DMS79 treated with DMSO at 0.1 percent for 48 hours (cell line): ENCODE measurements at regions not wholly inside any gene's neighbourhood (a gene's known extent, or its start where the extent isn't known, plus 50 kb on each side); places are given as distances from the start of the nearest gene placed in this dataset.

Experiments used
- DNase-seq: peaks from one replicate; lab custom pipeline; 2025; lab: John Stamatoyannopoulos, UW

DNA sequence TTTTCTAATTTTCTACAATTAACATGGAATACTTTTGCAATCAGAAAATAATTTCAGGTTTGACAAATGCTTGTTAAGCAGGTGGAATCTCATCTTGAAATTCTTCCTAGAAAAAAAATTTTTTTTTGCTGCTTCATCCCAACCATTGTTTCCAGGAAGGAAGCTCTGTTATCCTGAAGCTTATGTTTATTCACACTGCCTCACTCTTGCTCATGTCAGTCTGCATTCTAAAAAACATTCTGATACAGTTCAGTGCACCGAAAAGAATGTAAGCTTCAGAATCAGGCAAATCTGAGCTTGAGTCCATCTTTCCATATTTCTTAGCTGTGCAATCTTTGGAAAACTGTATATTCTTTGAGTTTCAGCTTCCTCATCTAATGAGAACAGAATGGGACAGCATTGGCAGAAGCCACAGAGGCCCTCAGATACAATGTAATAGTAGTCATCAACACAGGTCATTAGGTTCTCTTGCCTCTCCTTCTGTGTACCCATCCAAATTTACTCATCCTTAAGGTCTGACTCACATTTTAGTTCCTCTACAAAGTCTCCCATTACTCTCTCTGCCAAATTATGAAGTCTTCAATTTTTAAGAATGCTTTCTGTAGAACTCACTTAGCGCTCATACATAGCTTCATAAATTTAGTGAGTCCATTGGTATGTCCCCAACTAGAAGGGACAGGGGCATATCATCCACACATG lies 881.8 kb upstream of the NR2F2 start:
- no peak for DNase-seq

DNA sequence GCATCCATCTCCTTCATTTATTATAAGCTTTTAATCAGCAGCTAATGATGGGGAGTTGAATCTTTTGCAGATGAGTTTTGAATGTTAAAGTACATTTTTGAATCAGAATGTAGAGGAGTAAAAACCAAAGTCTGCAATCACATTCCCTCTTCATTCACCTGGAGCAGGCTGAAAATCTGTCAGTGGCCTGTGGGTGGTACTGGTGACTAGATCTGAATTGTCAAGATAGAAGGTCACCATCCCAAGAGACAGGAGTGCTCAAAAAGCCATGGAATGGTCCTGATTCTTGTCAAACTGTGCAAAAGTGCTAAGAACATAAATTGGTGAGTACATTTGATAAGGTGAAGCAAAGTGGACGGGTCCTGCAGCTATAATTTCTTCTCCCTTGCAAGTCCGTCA lies 881.3 kb upstream of the NR2F2 start:
- DNase-seq: no peak

DNA sequence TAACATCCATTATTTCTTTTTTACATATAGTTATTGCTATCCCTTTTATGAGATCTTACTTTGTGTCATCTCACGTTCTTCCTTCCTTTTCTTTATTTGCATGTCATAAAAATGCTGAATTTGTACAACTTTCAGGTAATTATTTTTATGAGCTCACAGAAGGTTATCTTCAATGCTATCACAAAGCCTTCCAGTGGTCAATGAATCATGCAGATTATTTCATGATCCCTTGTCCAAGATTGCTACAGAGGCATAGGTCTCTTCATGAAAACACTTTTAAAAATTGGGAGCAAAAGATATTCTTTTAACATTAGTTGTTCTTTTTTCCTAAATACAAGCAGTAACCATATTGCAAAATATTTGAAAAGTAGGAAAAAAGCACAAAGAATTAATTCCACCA lies 880.1 kb upstream of the NR2F2 start:
- no peak for DNase-seq

DNA sequence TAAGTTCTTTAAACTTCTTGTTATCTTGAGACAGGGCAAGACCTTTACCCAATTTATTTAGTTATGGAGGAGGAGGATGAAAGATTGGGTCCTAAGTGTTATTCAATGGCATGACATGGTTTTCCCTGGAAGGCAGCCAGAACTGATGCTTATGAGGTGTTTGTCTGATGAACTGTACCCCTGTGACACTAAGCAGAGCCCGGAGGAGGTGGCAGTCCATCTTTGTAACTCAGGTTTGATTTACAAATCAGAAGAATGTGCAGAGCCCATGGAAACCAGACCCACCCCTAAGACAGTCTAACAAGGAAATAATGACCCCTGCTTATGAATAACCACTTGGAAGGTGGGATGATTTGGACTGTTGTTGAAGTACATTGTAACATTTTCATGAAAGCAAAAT lies 878.6 kb upstream of the NR2F2 start:
- no peak for DNase-seq

DNA sequence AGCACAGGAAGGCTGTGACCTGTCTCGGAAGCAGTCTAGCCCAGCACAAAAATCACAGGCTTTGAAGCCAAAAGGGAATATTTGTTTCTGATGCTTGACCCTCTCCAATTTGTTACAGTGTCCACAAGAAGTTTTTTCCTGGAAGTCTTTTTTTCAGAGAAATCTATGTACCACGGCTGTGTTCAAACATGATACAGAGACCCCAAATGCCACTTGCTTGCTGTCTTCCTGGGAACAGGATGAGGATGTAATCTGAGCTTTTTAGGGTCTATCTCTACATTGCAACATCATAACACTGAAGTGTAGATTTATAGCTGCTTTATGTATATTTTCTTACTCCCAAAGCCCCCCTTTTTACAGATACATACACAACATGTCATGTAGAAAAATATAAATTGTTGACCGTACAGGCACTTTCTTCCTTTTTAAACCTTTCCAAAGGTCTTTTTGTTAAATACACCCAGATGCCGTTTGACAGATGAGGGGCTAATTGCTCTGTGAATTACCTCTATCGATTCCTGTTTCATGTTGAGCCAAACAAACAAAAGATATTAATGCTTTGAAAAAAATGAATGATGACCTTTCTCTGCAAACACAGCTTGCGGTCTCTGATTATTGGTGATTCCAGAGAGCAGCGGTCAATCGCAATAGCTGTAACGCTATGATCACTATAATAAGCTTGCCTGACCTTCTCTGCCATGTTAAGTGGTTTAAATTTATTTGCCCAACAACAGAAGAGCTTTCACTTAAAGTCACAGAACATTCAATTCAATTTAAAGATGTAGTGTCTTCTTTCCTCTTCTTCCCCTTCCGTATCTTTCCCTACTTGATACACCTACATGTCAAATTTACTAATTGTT lies 875.9 kb upstream of the NR2F2 start:
- DNase-seq: no peak

DNA sequence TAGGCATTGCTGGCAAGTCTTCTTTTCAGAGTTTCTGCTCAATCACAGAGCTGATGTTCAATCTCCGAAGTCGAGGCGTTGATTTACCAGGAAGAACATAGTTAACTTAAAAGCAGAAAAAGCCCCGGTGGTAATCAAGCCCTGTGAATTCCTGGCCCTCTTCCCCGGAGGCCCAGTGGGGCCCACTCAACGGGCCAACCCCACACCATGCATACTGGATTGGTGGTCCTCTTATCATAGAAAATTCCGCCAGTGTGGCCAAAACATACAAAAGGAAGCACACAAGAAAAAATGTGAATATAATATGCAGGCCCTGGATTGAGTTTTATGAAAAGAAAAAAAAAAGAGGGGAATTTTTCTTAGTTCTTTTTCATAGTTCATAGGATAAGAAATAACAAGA lies 873.0 kb upstream of the NR2F2 start:
- DNase-seq: no peak

DNA sequence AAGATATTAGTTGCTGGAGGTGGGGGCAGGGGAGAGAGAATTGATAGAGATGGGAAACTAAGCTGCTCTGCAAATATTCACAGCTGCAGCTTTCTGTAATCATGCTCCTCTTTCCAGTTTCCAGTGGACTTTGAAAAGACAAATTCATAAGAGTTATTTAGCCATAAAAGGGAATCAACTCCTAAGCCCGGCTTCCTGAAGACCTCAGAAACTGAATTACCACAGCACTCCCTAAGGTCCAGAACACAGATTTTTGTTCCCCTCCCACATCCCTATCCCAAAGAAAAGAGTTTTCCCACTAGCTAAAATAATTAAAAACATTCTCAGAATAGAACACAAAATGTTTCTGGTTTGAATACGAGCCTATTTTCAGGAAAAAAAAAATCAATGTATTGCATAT lies 871.8 kb upstream of the NR2F2 start:
- DNase-seq: no peak

DNA sequence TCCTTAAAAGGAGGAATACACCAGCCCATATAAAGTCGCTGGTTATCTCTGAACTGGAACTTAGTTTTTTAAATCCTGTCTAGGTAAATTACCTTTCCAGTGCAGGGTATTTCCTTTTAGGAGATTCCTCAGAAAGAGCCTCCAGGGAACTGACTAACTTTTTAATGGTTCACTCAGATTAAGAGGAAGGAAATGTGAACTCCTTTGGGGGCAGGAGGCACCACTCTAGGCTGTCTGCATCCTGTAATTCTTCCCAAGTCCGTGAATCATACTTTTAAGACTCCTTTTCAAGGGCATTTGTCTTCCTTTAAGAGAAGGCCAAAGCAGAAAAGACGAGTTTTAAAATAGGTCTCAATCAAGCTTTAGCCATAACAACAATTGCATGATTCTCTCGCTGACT lies 871.2 kb upstream of the NR2F2 start:
- DNase-seq: no peak

DNA sequence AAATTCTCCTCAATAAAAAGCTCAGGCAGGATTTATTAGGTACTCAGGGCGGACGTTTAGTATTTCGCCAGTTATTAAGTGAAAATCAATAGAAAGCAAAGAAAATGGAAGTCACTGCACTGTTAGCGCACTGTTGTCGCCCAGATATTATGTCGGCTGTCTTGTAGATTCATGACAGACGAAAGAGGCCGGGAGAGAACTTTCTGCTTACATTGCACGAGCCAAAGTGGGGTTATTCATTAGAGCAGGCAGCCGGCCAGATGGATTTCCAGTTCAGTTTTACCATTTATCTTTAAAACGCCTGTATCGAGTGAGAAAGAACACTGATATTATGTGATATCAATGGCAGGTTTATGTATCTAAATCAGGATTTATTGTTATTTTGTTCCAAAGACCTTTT lies 866.0 kb upstream of the NR2F2 start:
- no peak for DNase-seq

DNA sequence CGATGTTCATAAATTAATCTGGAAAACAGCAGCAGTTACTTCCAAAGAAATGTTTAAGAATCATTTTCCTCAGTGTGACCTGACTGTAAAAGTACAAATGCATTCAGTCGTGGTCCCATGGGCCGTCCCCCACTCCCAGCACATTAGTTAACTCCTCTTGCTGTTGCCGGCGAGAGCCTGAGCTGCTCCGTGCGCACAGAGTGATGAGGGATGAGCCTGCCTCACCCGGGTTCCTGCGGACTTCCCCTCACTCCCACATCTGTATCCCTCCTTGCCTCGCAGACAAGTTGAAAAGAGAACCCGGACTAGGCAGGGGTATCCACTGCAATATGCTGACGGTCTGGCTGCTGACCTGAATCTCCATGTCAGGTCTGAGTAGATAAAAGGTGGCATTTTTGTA lies 861.7 kb upstream of the NR2F2 start:
- no peak for DNase-seq

DNA sequence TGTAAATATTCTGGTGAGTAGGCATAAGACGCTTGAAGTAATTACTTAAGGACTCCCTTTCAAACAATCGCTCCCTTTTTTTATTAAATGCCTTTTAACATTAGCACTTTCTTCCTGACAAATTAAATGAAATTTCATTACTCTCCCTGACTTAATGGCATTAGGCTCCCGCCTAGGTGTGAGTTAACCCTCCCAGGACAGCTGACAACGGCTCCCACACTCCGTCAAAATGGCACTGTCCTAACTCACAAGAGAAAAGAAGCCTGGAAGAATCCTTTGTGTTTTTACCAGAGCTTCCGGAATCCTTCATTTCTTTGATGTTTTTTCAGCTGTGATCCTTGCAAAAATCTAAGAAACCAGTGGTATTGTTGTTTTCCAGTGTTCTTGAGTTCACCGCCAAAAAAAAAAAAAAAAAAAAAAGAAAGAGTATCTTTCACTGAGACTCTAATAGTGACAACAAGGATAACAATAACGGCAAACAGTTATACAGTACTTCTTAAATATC lies 861.0 kb upstream of the NR2F2 start:
- DNase-seq: no peak

DNA sequence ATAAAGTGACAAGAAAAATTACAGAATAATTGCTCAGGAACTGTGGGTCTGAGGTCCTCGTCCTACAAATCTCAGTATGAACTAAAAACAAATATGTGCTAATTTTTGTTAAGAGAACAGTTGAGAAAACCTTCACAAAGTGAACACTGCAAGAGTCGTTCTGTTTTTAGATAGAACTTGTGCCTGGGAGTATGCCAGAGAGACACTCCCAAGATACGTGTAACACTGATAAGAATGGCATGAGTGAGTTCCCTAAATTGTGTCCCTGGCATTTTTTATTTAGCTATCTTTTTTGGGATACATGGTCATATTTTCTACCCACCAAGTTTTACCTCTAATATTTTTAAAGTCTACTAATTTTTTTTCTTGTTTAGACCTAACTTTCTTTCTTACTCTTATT lies 860.0 kb upstream of the NR2F2 start:
- no peak for DNase-seq

DNA sequence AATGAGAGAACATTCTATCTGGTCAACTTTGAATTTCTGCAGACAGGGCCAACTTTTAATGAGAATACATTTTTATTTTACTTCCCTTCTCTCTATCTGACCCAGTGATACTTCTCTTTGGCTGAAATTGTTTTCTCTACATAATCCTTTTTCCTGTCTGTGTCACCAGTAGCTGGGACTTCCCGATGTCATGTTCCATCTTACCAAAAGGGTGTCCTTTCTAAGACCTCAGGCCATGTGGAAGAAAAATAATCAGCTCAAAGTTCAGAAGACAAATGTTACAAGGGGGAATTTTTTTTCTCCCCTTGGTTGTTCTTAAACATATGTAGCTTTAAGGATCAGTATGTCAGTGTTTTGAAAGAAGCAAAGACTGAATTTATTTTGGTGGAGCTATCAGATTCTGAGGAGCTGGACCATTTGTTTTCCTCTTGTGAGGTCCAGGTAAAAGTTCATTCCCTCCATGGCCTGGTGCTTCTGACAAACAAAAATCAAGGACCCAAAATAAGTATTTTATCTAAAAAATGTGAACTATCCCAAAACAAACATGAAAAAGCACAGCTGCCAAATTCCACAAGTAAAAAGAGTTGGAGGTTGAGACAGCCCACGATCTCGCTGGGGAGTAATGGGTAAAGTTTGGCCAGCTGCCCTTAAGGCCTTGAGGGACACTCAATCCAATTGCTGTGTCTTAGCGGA lies 859.4 kb upstream of the NR2F2 start:
- DNase-seq: no peak

DNA sequence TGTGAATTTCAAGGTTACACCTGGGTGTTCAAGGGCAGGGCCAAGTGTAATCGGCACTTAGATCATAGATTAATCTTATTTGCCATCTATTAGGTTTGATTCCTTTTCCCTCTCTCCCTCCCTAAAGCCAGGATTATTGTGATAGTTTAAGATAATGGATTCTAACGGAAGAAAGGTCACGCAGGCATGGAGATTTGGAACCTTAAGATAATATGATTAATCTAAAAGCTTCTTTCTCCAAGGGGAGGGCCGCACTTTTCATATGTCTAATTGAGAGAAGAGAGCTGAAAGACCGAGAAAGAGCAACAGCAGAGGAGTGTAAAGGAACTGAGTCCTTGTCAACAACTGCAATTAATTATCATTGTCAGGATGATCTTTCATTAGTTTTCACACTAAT lies 858.8 kb upstream of the NR2F2 start:
- no peak for DNase-seq

DNA sequence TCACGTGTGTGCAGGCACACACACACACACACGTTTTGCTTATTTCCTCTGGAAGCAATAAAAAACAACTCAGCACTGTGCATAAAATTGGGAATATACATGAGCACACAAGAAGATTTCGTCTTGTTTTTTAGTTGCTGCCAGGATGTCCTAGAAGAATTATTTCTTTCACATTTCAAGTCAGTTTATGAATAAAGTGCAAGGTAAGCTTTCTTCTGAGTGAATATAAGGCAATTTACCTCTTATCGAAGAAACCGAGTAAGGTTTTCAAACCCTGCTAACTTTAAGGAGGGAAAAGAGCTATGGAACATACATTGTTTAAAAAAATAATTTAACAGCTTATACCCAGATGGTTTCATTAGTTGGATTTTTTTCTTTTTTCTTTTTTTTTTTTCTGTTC lies 855.4 kb upstream of the NR2F2 start:
- DNase-seq: no peak

DNA sequence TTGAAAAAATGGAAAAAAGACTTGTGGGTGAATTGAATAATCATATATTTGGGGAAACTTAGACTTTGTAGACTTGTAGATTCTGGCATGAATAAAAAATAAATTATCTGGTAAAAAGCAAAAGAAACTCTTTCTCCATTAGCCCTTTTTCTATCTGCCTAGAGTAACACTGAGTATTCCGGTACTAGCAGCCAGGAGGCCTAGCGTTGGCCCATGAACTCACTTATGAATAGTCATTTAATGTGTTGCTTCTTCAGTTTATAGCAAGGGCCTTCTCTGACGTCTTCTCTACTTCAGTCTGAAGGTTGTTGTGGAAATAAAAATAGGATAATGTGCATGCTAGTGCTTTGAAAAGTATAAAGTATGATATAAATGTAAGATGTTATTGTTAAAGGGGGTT lies 851.2 kb upstream of the NR2F2 start:
- no peak for DNase-seq

DNA sequence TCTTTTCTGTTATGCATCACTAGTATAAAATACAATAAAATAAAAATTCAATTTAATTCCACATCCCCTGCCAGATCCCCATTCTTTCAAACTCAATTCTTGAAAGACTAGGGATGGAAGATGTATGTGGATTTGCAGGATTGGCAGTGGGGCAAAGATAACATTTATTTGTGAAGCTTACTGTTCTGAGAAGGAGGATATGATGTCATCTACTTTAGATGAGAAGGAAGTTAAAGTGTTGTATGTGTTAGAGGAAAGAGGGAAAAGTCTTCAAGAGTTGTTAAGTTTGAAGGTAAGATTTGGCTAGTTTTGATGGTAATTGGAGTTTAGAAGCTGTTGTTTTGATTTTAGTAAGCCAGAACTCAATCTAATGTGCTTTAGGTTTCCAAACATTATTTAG lies 845.1 kb upstream of the NR2F2 start:
- DNase-seq: no peak

DNA sequence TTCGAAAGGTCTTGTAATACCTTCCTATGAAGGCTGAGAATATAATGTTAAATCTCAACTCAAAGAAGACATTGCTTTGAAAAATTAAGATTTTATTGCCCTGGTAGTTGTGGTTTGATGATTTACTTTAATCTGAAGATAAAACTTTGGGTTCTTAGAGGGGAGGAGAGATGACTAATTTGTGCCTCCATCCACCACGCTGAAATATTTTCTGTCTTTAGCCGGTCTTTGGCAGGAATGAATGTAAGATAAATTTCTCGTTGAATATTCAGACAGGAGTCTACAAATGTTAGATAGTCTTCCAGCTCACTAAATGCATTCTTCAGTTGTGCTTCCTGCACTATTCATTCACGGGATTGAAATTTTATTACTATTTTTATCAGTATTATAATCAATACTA lies 844.3 kb upstream of the NR2F2 start:
- DNase-seq: no peak

DNA sequence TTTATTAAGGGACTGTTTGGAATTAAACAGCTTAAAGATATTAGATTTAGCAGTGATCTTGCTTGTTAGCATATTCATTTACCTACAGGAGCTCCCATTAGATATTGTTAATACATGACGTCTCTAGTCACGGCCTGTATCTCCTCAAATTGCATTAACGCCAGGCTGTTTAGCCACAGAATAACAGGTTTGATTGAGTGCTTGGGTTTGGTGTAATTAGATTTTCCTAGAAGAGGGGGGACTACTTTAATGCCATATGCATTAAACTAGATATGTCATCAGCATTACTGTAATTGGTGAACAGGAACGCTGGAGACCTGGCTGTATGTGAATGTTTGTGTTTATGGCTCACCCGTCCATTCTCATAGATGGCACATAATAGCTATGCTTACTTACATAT lies 841.4 kb upstream of the NR2F2 start:
- DNase-seq: no peak

DNA sequence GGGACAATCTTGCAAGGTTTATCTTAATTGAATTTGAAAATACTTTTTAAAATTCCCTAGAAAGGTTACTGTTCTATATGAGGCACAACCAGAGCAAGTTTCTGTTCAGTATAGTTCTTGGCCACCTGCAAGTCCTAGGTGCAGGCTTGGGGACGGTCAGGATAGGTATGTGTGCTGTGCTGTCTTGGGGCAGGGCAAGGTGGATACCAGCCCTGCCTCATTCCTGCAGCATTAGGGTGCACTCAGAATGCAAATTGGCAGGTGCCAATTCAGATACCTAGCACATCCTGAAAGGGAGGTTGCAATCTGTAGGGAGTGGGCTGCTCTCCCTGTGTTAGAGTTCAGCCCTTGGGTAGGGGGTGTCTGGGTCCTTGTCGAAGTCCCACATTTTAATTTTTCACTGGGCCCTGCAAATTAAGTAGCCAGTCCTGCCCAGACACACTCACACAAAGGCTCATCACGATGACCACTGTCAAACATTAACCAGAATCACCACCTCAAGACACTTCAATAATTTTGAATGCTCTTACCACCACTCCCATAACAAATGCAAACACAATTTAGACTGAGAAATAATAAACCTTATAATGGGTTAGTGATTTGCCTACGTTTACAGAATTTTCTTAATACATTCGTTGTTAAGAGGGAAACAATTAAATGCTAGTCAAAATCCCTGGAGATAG lies 838.0 kb upstream of the NR2F2 start:
- DNase-seq: no peak

DNA sequence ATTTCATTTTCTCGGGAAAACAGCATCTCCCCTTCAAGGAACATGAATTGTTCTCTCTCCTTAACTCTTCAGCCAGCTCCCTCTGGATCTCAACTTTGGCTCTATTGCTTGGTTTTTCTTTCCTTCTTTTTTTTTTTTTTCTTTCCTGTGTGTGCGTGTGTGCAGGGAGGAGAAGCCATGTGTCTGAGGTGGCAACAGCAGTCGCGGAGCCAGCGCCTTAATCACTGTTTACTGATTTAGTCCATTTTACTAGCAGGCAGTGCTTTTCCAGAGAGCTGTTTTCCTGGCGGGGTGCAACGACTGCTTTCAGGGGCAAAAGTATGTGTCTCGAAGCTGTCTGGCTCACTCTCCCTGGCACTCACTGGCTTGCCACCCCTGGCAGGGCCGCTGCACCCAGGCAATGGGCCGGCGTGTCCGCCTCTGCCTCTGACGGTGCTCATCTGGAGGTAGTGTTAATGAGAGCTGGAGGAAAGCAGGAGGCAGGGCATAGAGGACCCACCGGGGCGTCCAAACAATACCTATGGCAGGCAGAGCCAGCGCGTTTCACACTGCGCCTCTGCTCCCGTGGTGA lies 835.4 kb upstream of the NR2F2 start:
- no peak for DNase-seq

DNA sequence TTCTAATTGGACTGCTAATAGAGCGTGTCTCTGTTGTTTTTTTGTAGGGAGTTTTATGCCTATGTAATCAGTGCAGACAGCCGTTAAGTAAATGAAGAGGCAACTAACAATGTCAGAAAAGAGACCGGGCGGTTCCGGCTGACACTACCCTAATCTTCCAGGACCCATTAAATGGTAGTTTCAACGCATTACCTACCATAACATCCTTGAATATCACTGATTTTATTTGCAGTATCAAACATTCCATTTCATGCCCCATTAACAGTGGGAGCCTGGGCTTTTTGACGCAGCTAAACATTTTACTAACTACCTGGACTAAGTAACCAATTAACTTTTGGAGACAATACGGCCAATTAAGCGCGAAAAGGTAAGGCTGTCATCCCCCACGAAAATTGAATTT lies 832.9 kb upstream of the NR2F2 start:
- no peak for DNase-seq
